ENCODE measurements at regions not wholly inside any gene's neighbourhood (a gene's known extent, or its start where the extent isn't known, plus 50 kb on each side); places are given as distances from the start of the nearest gene placed in this dataset.

GRCh38 chr10:132486539-132487121, 51.0 kb upstream of the INPP5A start:
- DNase-seq, result no peak

GRCh38 chr10:132487241-132488135, 50.1 kb upstream of the INPP5A start:
- no peak for DNase-seq
